SU-DHL-6 (cell line): ENCODE measurements at regions not wholly inside any gene's neighbourhood (a gene's known extent, or its start where the extent isn't known, plus 50 kb on each side); places are given as distances from the start of the nearest gene placed in this dataset.

Source experiments
- H2AFZ ChIP-seq: fragments of 200-600 bp; sonication (generic); 2 replicates; pipeline ENCODE4 v1.6.1; 2014; ENCODE audit warnings: low read depth, mild to moderate bottlenecking, moderate library complexity, mixed read lengths, antibody characterized with exemption, low read length; ENCODE audit not compliant: severe bottlenecking
- H3F3A ChIP-seq: fragments of 200-600 bp; shearing (Covaris generic); 2 replicates; pipeline ENCODE4 v1.6.0; 2016; ENCODE audit warnings: antibody characterized with exemption, mild to moderate bottlenecking; ENCODE audit not compliant: insufficient read depth
- H3K27ac ChIP-seq: fragments of 200-600 bp; sonication (generic); 2 replicates; pipeline ENCODE4 v1.5.1; 2016; ENCODE audit warnings: low read depth, mild to moderate bottlenecking, low read length, moderate library complexity, mixed read lengths
- H3K27me3 ChIP-seq: fragments of 200-600 bp; sonication (generic), shearing (Covaris generic); 2 replicates; pipeline ENCODE4 v1.6.0; 2014; ENCODE audit warnings: mild to moderate bottlenecking, low read length
- H3K36me3 ChIP-seq: fragments of 200-600 bp; sonication (generic); 2 replicates; pipeline ENCODE4 v1.6.1; 2014; ENCODE audit warnings: mild to moderate bottlenecking, low read length, mixed read lengths
- H3K4me2 ChIP-seq: fragments of 300-600, 200-600 bp; shearing (Covaris generic), sonication (generic); 2 replicates; pipeline ENCODE4 v1.6.0; 2014; ENCODE audit warnings: low read length, low read depth, mild to moderate bottlenecking; ENCODE audit not compliant: poor library complexity, severe bottlenecking
- H3K4me3 ChIP-seq: fragments of 200-600 bp; sonication (generic); 2 replicates; pipeline ENCODE4 v1.5.1; 2014; ENCODE audit warnings: antibody characterized with exemption, low read length, mild to moderate bottlenecking, mixed read lengths; ENCODE audit not compliant: insufficient read depth, poor library complexity, severe bottlenecking
- H3K79me2 ChIP-seq: fragments of 200-600 bp; sonication (generic); 2 replicates; pipeline ENCODE4 v1.6.1; 2014; ENCODE audit warnings: mild to moderate bottlenecking, low read length, moderate library complexity; ENCODE audit not compliant: insufficient read depth
- H3K9ac ChIP-seq: fragments of 200-600 bp; sonication (generic); 2 replicates; pipeline ENCODE4 v1.7.0; 2014; ENCODE audit warnings: mild to moderate bottlenecking, low read length
- H3K9me2 ChIP-seq: fragments of 200-600 bp; sonication (generic); replicated peaks from 2 replicates; pipeline ENCODE4 v1.6.1; 2014; ENCODE audit warnings: low read length; ENCODE audit not compliant: insufficient read depth
- H3K9me3 ChIP-seq: fragments of 200-600 bp; sonication (generic); 2 replicates; pipeline ENCODE4 v1.6.1; 2014; ENCODE audit warnings: low read length, mixed read lengths; ENCODE audit not compliant: insufficient read depth
- H4K20me1 ChIP-seq: fragments of 200-600 bp; sonication (generic); 2 replicates; pipeline ENCODE4 v1.6.1; 2014; ENCODE audit warnings: low read depth, mild to moderate bottlenecking, antibody characterized with exemption, low read length, moderate library complexity, mixed read lengths
- EZH2phosphoT487 ChIP-seq: fragments of 200-600 bp; sonication (generic), shearing (Covaris generic); conservative IDR thresholded peaks from 2 replicates; pipeline ENCODE4 v1.6.1; 2018; ENCODE audit warnings: mild to moderate bottlenecking, antibody characterized with exemption, low read length, moderate library complexity, mixed read lengths
- TF ChIP-seq, protein P1 (sequence below): fragments of 200-600 bp; sonication (generic); IDR thresholded peaks from one replicate; pipeline ENCODE4 v1.5.1; 2017; ENCODE audit warnings: antibody characterized with exemption, mild to moderate bottlenecking, low read length, moderate library complexity; ENCODE audit not compliant: insufficient read depth, poor library complexity, severe bottlenecking

DNA sequence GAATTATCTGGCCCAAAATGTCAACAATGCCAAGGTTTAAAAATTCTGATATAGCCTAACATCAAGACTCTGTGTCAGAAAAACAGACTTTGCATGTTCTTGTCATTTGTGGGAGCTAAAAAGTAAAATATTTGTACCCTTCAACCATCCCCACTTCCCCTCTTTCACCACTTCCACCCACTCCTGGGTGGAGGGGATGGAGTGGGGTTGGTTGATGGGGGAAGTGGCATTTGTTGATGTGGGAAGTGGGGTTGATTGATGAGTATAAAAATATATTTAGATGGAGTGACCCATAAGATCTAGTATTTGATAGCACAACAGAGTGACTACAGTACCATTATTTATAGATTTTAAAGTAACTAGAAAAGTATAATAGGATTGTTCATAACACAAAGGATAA is 55.0 kb upstream of the C9orf72 start:
- TF ChIP-seq, protein P1, sequence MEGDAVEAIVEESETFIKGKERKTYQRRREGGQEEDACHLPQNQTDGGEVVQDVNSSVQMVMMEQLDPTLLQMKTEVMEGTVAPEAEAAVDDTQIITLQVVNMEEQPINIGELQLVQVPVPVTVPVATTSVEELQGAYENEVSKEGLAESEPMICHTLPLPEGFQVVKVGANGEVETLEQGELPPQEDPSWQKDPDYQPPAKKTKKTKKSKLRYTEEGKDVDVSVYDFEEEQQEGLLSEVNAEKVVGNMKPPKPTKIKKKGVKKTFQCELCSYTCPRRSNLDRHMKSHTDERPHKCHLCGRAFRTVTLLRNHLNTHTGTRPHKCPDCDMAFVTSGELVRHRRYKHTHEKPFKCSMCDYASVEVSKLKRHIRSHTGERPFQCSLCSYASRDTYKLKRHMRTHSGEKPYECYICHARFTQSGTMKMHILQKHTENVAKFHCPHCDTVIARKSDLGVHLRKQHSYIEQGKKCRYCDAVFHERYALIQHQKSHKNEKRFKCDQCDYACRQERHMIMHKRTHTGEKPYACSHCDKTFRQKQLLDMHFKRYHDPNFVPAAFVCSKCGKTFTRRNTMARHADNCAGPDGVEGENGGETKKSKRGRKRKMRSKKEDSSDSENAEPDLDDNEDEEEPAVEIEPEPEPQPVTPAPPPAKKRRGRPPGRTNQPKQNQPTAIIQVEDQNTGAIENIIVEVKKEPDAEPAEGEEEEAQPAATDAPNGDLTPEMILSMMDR, result no peak
- no peak for TF ChIP-seq EZH2phosphoT487
- Histone ChIP-seq H3K36me3 (no peaks in the 10 kb centered on the region), H3K27me3 (no peaks in the 10 kb centered on the region), H3F3A (no peaks in the 10 kb centered on the region), H3K4me2 (no peak overlapping the region), H3K79me2 (no peaks in the 10 kb centered on the region), H4K20me1 (no peaks in the 10 kb centered on the region), H2AFZ (no peak overlapping the region), H3K9me2 (no peaks in the 10 kb centered on the region), H3K4me3 (no peak overlapping the region), H3K9me3 (no peaks in the 10 kb centered on the region), H3K27ac (no peak overlapping the region), H3K9ac (no peak overlapping the region)

GRCh38 chr9:27629425-27629824 is 56.1 kb upstream of the C9orf72 start:
- no peaks in the 10 kb centered on the region for H3K27me3 ChIP-seq
- no peaks in the 10 kb centered on the region for H3K36me3 ChIP-seq
- no peak overlapping the region for H3K4me2 ChIP-seq
- no peak overlapping the region for H3K27ac ChIP-seq
- no peak overlapping the region for H2AFZ ChIP-seq
- H3K79me2 ChIP-seq, result no peaks in the 10 kb centered on the region
- no peak overlapping the region for H3K9ac ChIP-seq
- no peak overlapping the region for H3K4me3 ChIP-seq
- TF ChIP-seq, protein P1, result no peak
- no peak for TF ChIP-seq EZH2phosphoT487
- H4K20me1 ChIP-seq, result no peaks in the 10 kb centered on the region
- no peaks in the 10 kb centered on the region for H3K9me2 ChIP-seq
- no peaks in the 10 kb centered on the region for H3K9me3 ChIP-seq
- no peaks in the 10 kb centered on the region for H3F3A ChIP-seq

GRCh38 chr9:27632254-27632653 is 59.0 kb upstream of the C9orf72 start:
- Histone ChIP-seq H3K9me2 (no peaks in the 10 kb centered on the region), H3K27me3 (0 out of 2 replicates have a peak, but pooled peaks cover 2% of the 10 kb centered on the region), H3K9ac (no peak overlapping the region), H4K20me1 (no peaks in the 10 kb centered on the region), H3F3A (no peaks in the 10 kb centered on the region), H3K27ac (no peak overlapping the region), H3K36me3 (no peaks in the 10 kb centered on the region), H3K79me2 (no peaks in the 10 kb centered on the region), H2AFZ (no peak overlapping the region), H3K9me3 (no peaks in the 10 kb centered on the region), H3K4me2 (no peak overlapping the region), H3K4me3 (no peak overlapping the region)
- TF ChIP-seq, protein P1, result no peak
- TF ChIP-seq EZH2phosphoT487, result no peak

GRCh38 chr9:27633764-27634163 is 60.5 kb upstream of the C9orf72 start:
- Histone ChIP-seq H3K9me3 (no peaks in the 10 kb centered on the region), H3K4me2 (no peak overlapping the region), H4K20me1 (no peaks in the 10 kb centered on the region), H2AFZ (no peak overlapping the region), H3K9ac (no peak overlapping the region), H3F3A (no peaks in the 10 kb centered on the region), H3K27ac (no peak overlapping the region), H3K79me2 (no peaks in the 10 kb centered on the region), H3K4me3 (no peak overlapping the region), H3K9me2 (no peaks in the 10 kb centered on the region), H3K27me3 (0 out of 2 replicates have a peak, but pooled peaks cover 2% of the 10 kb centered on the region), H3K36me3 (no peaks in the 10 kb centered on the region)
- TF ChIP-seq, protein P1, result no peak
